Tibial artery (tissue), 4 donors: ENCODE measurements at regions not wholly inside any gene's neighbourhood (a gene's known extent, or its start where the extent isn't known, plus 50 kb on each side); places are given as distances from the start of the nearest gene placed in this dataset.
"Not testable (repeated sequence)": the region's sequence is repeated elsewhere in the genome, so short reads cannot be mapped to it uniquely, and the experiment has no call there.

ENCODE experiments used
- DNase-seq, 2 donors: peaks; one replicate each; pipeline ENCODE4 v3.0.0-alpha.2; 2019
- H3K27ac ChIP-seq, 2 donors: fragments of 200-600 bp; sonication (generic) in 1 of 2; 1 replicate in 1 of 2; 2 replicates in 1 of 2; pipeline ENCODE4 v1.5.1; 2018 to 2019; ENCODE audit warnings: mild to moderate bottlenecking in 1 of 2
- H3K27me3 ChIP-seq, 2 donors: fragments of 200-600 bp; sonication (generic) in 1 of 2; one replicate each; pipeline versions ENCODE4 v1.5.1 to v1.6.0; 2016 to 2019
- H3K36me3 ChIP-seq, 3 donors: fragments of 200-600 bp; sonication (generic) in 2 of 3; one replicate each; pipeline ENCODE4 v1.5.1; 2016 to 2019; ENCODE audit warnings: mild to moderate bottlenecking in 2 of 3
- H3K4me1 ChIP-seq, 4 donors: fragments of 200-600 bp; sonication (generic) in 2 of 4; 1 replicate in 3 of 4; 2 replicates in 1 of 4; pipeline ENCODE4 v1.5.1; 2016 to 2019
- H3K4me3 ChIP-seq, 2 donors: fragments of 200-600 bp; sonication (generic) in 1 of 2; 1 replicate in 1 of 2; 2 replicates in 1 of 2; pipeline ENCODE4 v1.5.1; 2018 to 2019; ENCODE audit warnings: mild to moderate bottlenecking in 2 of 2
- H3K9me3 ChIP-seq, 3 donors: fragments of 200-600 bp; sonication (generic) in 1 of 3; one replicate each; pipeline ENCODE4 v1.5.1; 2016 to 2019
- CTCF ChIP-seq, 2 experiments: fragments of 200-600 bp in 1 of 2; fragments of 450-650 bp in 1 of 2; IDR thresholded peaks; one replicate each; pipeline ENCODE4 v1.5.1; 2017 to 2019; ENCODE audit warnings: antibody characterized with exemption in 2 of 2, mild to moderate bottlenecking in 1 of 2, moderate library complexity in 1 of 2
- intact Hi-C: fragments of 100-400 bp; cut with DNase I; formaldehyde crosslinking; loops from one replicate; pipeline ENCODE4 v1.15.0; 2023; ENCODE audit warnings: low total_unique reads

GRCh38 chr1:46878173-46878782, 63.0 kb downstream of the CYP4A11 start:
- H3K27me3 ChIP-seq, H3K36me3 ChIP-seq, intact Hi-C loops, H3K4me3 ChIP-seq, H3K27ac ChIP-seq, H3K9me3 ChIP-seq, H3K4me1 ChIP-seq, DNase-seq: not testable (repeated sequence)
- peak; percentile 49 to 65 for TF ChIP-seq CTCF (IDR thresholded peaks at IDR 0.05)

GRCh38 chr1:46876093-46876492, 65.2 kb downstream of the CYP4A11 start:
- DNase-seq, H3K9me3 ChIP-seq, H3K27me3 ChIP-seq, intact Hi-C loops, H3K4me1 ChIP-seq, H3K36me3 ChIP-seq, H3K4me3 ChIP-seq, H3K27ac ChIP-seq: not testable (repeated sequence)
- TF ChIP-seq CTCF (IDR thresholded peaks at IDR 0.05) = peak in 1 of 2 experiments; percentile 30
